ENCODE measurements at regions not wholly inside any gene's neighbourhood (a gene's known extent, or its start where the extent isn't known, plus 50 kb on each side); places are given as distances from the start of the nearest gene placed in this dataset.

GRCh38 chr1:25035523-25036116 is 105.5 kb upstream of the RUNX3 start:
- DNase-seq (ENCODE audit: low spot score) = no peak

- DNase-seq (ENCODE audit: low spot score) = no peak
These were observed 104.9 kb upstream of the RUNX3 start for GRCh38 chr1:25034736-25035522.

- peak; percentile 20 for DNase-seq (ENCODE audit: low spot score)
These were observed 104.0 kb upstream of the RUNX3 start for GRCh38 chr1:25033828-25034705.

- no peak for DNase-seq (ENCODE audit: low spot score)
These were observed 103.2 kb upstream of the RUNX3 start for GRCh38 chr1:25033030-25033827.

GRCh38 chr1:25031966-25032667 is 102.0 kb upstream of the RUNX3 start:
- peak; percentile 83 for DNase-seq (ENCODE audit: low spot score)

- peak; percentile 36 for DNase-seq (ENCODE audit: low spot score)
These were observed 101.5 kb upstream of the RUNX3 start for GRCh38 chr1:25031601-25031965.

- peak; percentile 82 for DNase-seq (ENCODE audit: low spot score)
These were observed 100.9 kb upstream of the RUNX3 start for GRCh38 chr1:25030674-25031589.

GRCh38 chr1:25030012-25030411 is 99.9 kb upstream of the RUNX3 start:
- no peak for DNase-seq (ENCODE audit: low spot score)

GRCh38 chr1:25028907-25029599 is 99.0 kb upstream of the RUNX3 start:
- DNase-seq (ENCODE audit: low spot score) = peak; percentile 40

GRCh38 chr1:25028587-25028906 is 98.5 kb upstream of the RUNX3 start:
- DNase-seq (ENCODE audit: low spot score) = no peak

- no peak for DNase-seq (ENCODE audit: low spot score)
These were observed 97.9 kb upstream of the RUNX3 start for GRCh38 chr1:25027822-25028586.

- no peak for DNase-seq (ENCODE audit: low spot score)
These were observed 96.8 kb upstream of the RUNX3 start for GRCh38 chr1:25026730-25027450.

GRCh38 chr1:25026304-25026703 is 96.2 kb upstream of the RUNX3 start:
- DNase-seq (ENCODE audit: low spot score) = no peak

- no peak for DNase-seq (ENCODE audit: low spot score)
These were observed 94.7 kb upstream of the RUNX3 start for GRCh38 chr1:25024615-25025350.

GRCh38 chr1:25023826-25024225 is 93.8 kb upstream of the RUNX3 start:
- no peak for DNase-seq (ENCODE audit: low spot score)

GRCh38 chr1:25023190-25023578 is 93.1 kb upstream of the RUNX3 start:
- no peak for DNase-seq (ENCODE audit: low spot score)

- peak; percentile 95 for DNase-seq (ENCODE audit: low spot score)
These were observed 92.5 kb upstream of the RUNX3 start for GRCh38 chr1:25022361-25023189.

Data from CD4-positive, alpha-beta T cell treated with Interleukin-2 at 100 ng/mL for 4 hours (primary cell).